Suprapubic skin (tissue), 4 donors: ENCODE measurements at regions not wholly inside any gene's neighbourhood (a gene's known extent, or its start where the extent isn't known, plus 50 kb on each side); places are given as distances from the start of the nearest gene placed in this dataset.

ENCODE experiments used
- DNase-seq, 2 donors: peaks; one replicate each; pipeline ENCODE4 v3.0.0-alpha.2; 2019; ENCODE audit warnings: low spot score in 2 of 2
- H3K27ac ChIP-seq: fragments of 200-600 bp; sonication (generic); one replicate; pipeline ENCODE4 v1.5.1; 2019
- H3K27me3 ChIP-seq: fragments of 200-600 bp; sonication (generic); one replicate; pipeline ENCODE4 v1.5.1; 2019
- H3K36me3 ChIP-seq: fragments of 200-600 bp; sonication (generic); one replicate; pipeline ENCODE4 v1.5.1; 2019
- H3K4me1 ChIP-seq: fragments of 200-600 bp; sonication (generic); one replicate; pipeline ENCODE4 v1.5.1; 2019
- H3K4me3 ChIP-seq: fragments of 200-600 bp; sonication (generic); one replicate; pipeline ENCODE4 v1.5.1; 2019; ENCODE audit warnings: mild to moderate bottlenecking
- H3K9me3 ChIP-seq: fragments of 200-600 bp; sonication (generic); one replicate; pipeline ENCODE4 v1.5.1; 2019
- CTCF ChIP-seq, 2 donors: fragments of 200-600 bp in 1 of 2; fragments of 450-650 bp in 1 of 2; sonication (generic) in 1 of 2; IDR thresholded peaks; one replicate each; pipeline ENCODE4 v1.5.1; 2016 to 2019; ENCODE audit warnings: antibody characterized with exemption in 2 of 2, mild to moderate bottlenecking in 1 of 2, moderate library complexity in 1 of 2
- EP300 ChIP-seq: sonication (generic); formaldehyde crosslinking; IDR thresholded peaks from one replicate; pipeline ENCODE4 v1.6.1; 2017; ENCODE audit warnings: antibody characterized with exemption
- POLR2A ChIP-seq, 2 donors: fragments of 450-650 bp; IDR thresholded peaks; one replicate each; pipeline ENCODE4 v1.6.1; 2017; ENCODE audit warnings: antibody characterized with exemption in 2 of 2, mild to moderate bottlenecking in 2 of 2, moderate library complexity in 2 of 2
- POLR2AphosphoS5 ChIP-seq, 3 donors: sonication (generic); formaldehyde crosslinking; IDR thresholded peaks; one replicate each; pipeline ENCODE4 v1.6.1; 2017; ENCODE audit warnings: antibody characterized with exemption in 3 of 3
- WGBS: methylation state at CpG from one replicate; pipeline ENCODE4 v1.1.5; 2018; 5-methylcytosine and 5-hydroxymethylcytosine counted together

- TF ChIP-seq POLR2A (IDR thresholded peaks at IDR 0.05), result no peak
- TF ChIP-seq CTCF (IDR thresholded peaks at IDR 0.05), result no peak
- no peak for TF ChIP-seq POLR2AphosphoS5 (IDR thresholded peaks at IDR 0.05)
- no peak for TF ChIP-seq EP300
- H3K4me3 ChIP-seq, result no peak overlapping the region
- no peak overlapping the region for H3K27ac ChIP-seq
- 85% methylated on average over 7 of the region's 7 CpGs for WGBS
- peaks cover 22% of the 10 kb centered on the region for H3K27me3 ChIP-seq
- no peaks in the 10 kb centered on the region for H3K36me3 ChIP-seq
- no peaks in the 10 kb centered on the region for H3K4me1 ChIP-seq
- no peaks in the 10 kb centered on the region for H3K9me3 ChIP-seq
- peak in 1 of 2 donors; percentile 9 for DNase-seq
Observed at GRCh38 chr1:30147188-30147587, 576.2 kb downstream of the MATN1 start.

DNA sequence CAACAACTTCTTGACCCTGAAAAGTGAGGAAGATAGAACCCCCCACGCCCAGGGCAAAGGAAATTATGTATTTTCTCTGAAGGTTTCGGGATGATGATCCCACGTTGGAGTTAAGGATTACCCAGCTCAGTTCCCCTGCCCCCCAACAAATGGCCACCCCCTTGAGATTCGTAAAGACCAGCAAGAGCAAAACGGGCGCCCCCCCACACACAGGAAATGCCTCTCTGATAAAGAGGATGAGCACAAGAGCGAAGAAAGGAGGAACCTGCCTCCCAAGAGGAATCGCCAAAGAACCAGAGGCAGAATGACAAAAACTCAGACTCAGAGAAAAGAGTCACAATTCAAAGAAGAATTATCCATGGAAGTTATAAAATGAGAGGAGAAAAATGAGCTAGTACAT lies 576.9 kb downstream of the MATN1 start:
- Histone ChIP-seq H3K4me1 (no peaks in the 10 kb centered on the region), H3K9me3 (no peaks in the 10 kb centered on the region), H3K27ac (no peak overlapping the region), H3K36me3 (no peaks in the 10 kb centered on the region), H3K4me3 (no peak overlapping the region), H3K27me3 (peaks cover 22% of the 10 kb centered on the region)
- TF ChIP-seq POLR2AphosphoS5 (IDR thresholded peaks at IDR 0.05), result no peak
- no peak for TF ChIP-seq POLR2A (IDR thresholded peaks at IDR 0.05)
- TF ChIP-seq CTCF (IDR thresholded peaks at IDR 0.05), result no peak
- TF ChIP-seq EP300, result no peak
- peak in 1 of 2 donors; percentile 32 for DNase-seq
- WGBS, result 55% methylated on average over 8 of the region's 8 CpGs

- DNase-seq, result peak in 1 of 2 donors; percentile 38
- Histone ChIP-seq H3K36me3 (no peaks in the 10 kb centered on the region), H3K27me3 (peaks cover 22% of the 10 kb centered on the region), H3K9me3 (no peaks in the 10 kb centered on the region), H3K4me3 (no peak overlapping the region), H3K4me1 (no peaks in the 10 kb centered on the region), H3K27ac (no peak overlapping the region)
- TF ChIP-seq POLR2A (IDR thresholded peaks at IDR 0.05) (no peak), CTCF (IDR thresholded peaks at IDR 0.05) (no peak), EP300 (no peak), POLR2AphosphoS5 (IDR thresholded peaks at IDR 0.05) (no peak)
- WGBS, result 69% methylated on average over 4 of the region's 4 CpGs
Observed at GRCh38 chr1:30145723-30146303, 577.6 kb downstream of the MATN1 start.

DNA sequence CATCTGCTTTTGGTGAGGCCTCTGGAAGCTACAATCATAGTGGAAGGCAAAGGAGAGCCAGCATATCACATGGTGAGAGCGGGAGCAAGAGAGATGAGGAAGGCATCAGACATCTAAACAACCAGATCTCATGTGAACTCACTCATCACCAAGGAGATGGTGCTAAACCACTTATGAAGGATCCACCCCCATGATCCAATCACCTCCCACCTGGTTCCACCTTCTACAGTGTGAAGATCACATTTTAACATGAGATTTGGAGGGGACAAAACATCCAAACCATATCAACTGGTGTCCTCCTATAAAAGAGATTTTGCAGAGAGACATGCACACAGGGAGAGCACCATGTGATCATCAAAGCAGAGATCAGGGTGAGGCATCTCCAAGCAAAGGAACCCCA lies 578.6 kb downstream of the MATN1 start:
- TF ChIP-seq POLR2AphosphoS5 (IDR thresholded peaks at IDR 0.05) (no peak), POLR2A (IDR thresholded peaks at IDR 0.05) (no peak), CTCF (IDR thresholded peaks at IDR 0.05) (no peak), EP300 (no peak)
- no peak for DNase-seq
- Histone ChIP-seq H3K9me3 (no peaks in the 10 kb centered on the region), H3K27ac (no peak overlapping the region), H3K27me3 (peaks cover 26% of the 10 kb centered on the region), H3K4me3 (no peak overlapping the region), H3K36me3 (no peaks in the 10 kb centered on the region), H3K4me1 (no peaks in the 10 kb centered on the region)
- WGBS, result 100% methylated on average over 1 of the region's 1 CpG

- 86% methylated on average over 1 of the region's 1 CpG for WGBS
- no peaks in the 10 kb centered on the region for H3K4me1 ChIP-seq
- DNase-seq, result peak in 1 of 2 donors; percentile 35
- no peaks in the 10 kb centered on the region for H3K9me3 ChIP-seq
- no peaks in the 10 kb centered on the region for H3K36me3 ChIP-seq
- H3K27ac ChIP-seq, result no peak overlapping the region
- TF ChIP-seq CTCF (IDR thresholded peaks at IDR 0.05), result no peak
- no peak for TF ChIP-seq POLR2A (IDR thresholded peaks at IDR 0.05)
- no peak for TF ChIP-seq POLR2AphosphoS5 (IDR thresholded peaks at IDR 0.05)
- TF ChIP-seq EP300, result no peak
- H3K27me3 ChIP-seq, result peaks cover 27% of the 10 kb centered on the region
- H3K4me3 ChIP-seq, result no peak overlapping the region
Observed at GRCh38 chr1:30143517-30143916, 579.9 kb downstream of the MATN1 start.
